CD4-positive, alpha-beta memory T cell (primary cell): ENCODE measurements at regions not wholly inside any gene's neighbourhood (a gene's known extent, or its start where the extent isn't known, plus 50 kb on each side); places are given as distances from the start of the nearest gene placed in this dataset.
A peak's percentile ranks its signal among the peaks of the same experiment; 100 is the strongest.
"Not testable (repeated sequence)": the region's sequence is repeated elsewhere in the genome, so short reads cannot be mapped to it uniquely, and the experiment has no call there.

Source experiments
- CTCF ChIA-PET: fragments of 350-600 bp; sonication (Branson Sonifier 250); formaldehyde crosslinking; loops from one replicate; lab custom pipeline; 2021; ENCODE audit warnings: inconsistent platforms; ENCODE audit not compliant: partially characterized antibody; lab: Charles Lee
- POLR2A ChIA-PET: fragments of 350-600 bp; sonication (Branson Sonifier 250); formaldehyde crosslinking; loops from one replicate; lab custom pipeline; 2021; ENCODE audit not compliant: partially characterized antibody; lab: Charles Lee
- DNase-seq, 5 donors: peaks; one replicate each; pipeline versions ENCODE4 v3.0.0 to v3.0.0-alpha.2; 2020 to 2022; ENCODE audit warnings: mixed read lengths in 1 of 5
- H3K27ac ChIP-seq: one replicate; pipeline ENCODE4 v1.7.0; 2013; ENCODE audit warnings: low read depth, low read length
- H3K27me3 ChIP-seq: 2 replicates; pipeline ENCODE4 v1.7.0; 2013; ENCODE audit warnings: mild to moderate bottlenecking, low read length, moderate library complexity; ENCODE audit not compliant: insufficient read depth
- H3K36me3 ChIP-seq: 2 replicates; pipeline ENCODE4 v1.7.0; 2013; ENCODE audit warnings: mild to moderate bottlenecking, low read length, moderate library complexity; ENCODE audit not compliant: insufficient read depth
- H3K4me1 ChIP-seq: 2 replicates; pipeline ENCODE4 v1.7.0; 2013; ENCODE audit warnings: mild to moderate bottlenecking, low read length, moderate library complexity; ENCODE audit not compliant: insufficient read depth
- H3K4me3 ChIP-seq, 2 donors: one replicate each; pipeline ENCODE4 v1.7.0; 2013; ENCODE audit warnings: low read length in 2 of 2, mild to moderate bottlenecking in 1 of 2
- H3K9me3 ChIP-seq, 2 donors: one replicate each; pipeline ENCODE4 v1.7.0; 2013; ENCODE audit warnings: low read length in 2 of 2, control low read depth in 1 of 2; ENCODE audit not compliant: control insufficient read depth in 1 of 2
- H3K27ac Mint-ChIP-seq, 7 donors: one replicate each; pipeline ENCODE4 v1.8.0; 2020 to 2021; ENCODE audit warnings: mixed read lengths in 7 of 7, mild to moderate bottlenecking in 6 of 7, inconsistent platforms in 3 of 7, moderate library complexity in 3 of 7
- H3K27me3 Mint-ChIP-seq, 2 donors: one replicate each; pipeline ENCODE4 v1.8.0; 2020 to 2021; ENCODE audit warnings: mixed read lengths in 2 of 2
- H3K36me3 Mint-ChIP-seq, 2 donors: one replicate each; pipeline ENCODE4 v1.8.0; 2020 to 2021; ENCODE audit warnings: mixed read lengths in 2 of 2, inconsistent platforms in 1 of 2, mild to moderate bottlenecking in 1 of 2
- H3K4me1 Mint-ChIP-seq, 4 donors: one replicate each; pipeline ENCODE4 v1.8.0; 2020 to 2021; ENCODE audit warnings: mixed read lengths in 4 of 4, mild to moderate bottlenecking in 1 of 4
- H3K4me3 Mint-ChIP-seq, 8 donors: one replicate each; pipeline ENCODE4 v1.8.0; 2020 to 2021; ENCODE audit warnings: mixed read lengths in 8 of 8, mild to moderate bottlenecking in 7 of 8, moderate library complexity in 6 of 8, inconsistent platforms in 3 of 8
- H3K9me3 Mint-ChIP-seq, 8 donors: one replicate each; pipeline ENCODE4 v1.8.0; 2020 to 2021; ENCODE audit warnings: mixed read lengths in 8 of 8, mild to moderate bottlenecking in 5 of 8, inconsistent platforms in 3 of 8, moderate library complexity in 1 of 8
- intact Hi-C: fragments of 100-400 bp; cut with micrococcal nuclease; formaldehyde crosslinking; loops from one replicate; pipeline ENCODE4 v1.15.1; 2023

DNA sequence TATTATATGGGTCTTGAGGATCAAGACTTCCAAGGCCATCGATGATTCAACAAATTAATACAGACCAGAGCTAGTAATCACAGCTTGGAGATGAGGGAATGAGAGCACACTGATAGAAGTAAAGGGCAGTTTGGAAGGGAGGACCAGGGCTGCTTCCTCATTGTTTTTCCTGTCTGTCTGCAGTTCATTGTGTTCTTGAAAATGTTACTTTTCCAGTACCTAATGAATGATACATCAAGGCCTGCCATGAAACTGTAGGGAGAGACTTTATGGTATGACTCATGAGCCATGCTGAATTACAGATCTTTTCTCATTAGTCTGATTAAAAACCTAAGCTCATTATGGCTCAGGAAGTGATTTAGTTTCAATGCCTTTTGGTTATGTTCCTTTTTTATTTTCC lies 855.6 kb downstream of the KCNA4 start:
- Mint-ChIP-seq H3K36me3 (no peaks in the 10 kb centered on the region), H3K27ac (no peak overlapping the region), H3K27me3 (peaks cover 0 to 1% of the 10 kb centered on the region in 2 donors), H3K4me1 (no peaks in the 10 kb centered on the region), H3K9me3 (peaks cover 0 to 22% (median 8%) of the 10 kb centered on the region in 8 donors), H3K4me3 (no peak overlapping the region)
- H3K9me3 ChIP-seq = no peaks in the 10 kb centered on the region
- H3K36me3 ChIP-seq = no peaks in the 10 kb centered on the region
- ChIA-PET CTCF (no interaction called here), POLR2A (no interaction called here)
- no peak for DNase-seq
- no peaks in the 10 kb centered on the region for H3K27me3 ChIP-seq
- no peaks in the 10 kb centered on the region for H3K4me1 ChIP-seq
- no peak overlapping the region for H3K4me3 ChIP-seq
- intact Hi-C loops = no loop called here
- no peak overlapping the region for H3K27ac ChIP-seq

DNA sequence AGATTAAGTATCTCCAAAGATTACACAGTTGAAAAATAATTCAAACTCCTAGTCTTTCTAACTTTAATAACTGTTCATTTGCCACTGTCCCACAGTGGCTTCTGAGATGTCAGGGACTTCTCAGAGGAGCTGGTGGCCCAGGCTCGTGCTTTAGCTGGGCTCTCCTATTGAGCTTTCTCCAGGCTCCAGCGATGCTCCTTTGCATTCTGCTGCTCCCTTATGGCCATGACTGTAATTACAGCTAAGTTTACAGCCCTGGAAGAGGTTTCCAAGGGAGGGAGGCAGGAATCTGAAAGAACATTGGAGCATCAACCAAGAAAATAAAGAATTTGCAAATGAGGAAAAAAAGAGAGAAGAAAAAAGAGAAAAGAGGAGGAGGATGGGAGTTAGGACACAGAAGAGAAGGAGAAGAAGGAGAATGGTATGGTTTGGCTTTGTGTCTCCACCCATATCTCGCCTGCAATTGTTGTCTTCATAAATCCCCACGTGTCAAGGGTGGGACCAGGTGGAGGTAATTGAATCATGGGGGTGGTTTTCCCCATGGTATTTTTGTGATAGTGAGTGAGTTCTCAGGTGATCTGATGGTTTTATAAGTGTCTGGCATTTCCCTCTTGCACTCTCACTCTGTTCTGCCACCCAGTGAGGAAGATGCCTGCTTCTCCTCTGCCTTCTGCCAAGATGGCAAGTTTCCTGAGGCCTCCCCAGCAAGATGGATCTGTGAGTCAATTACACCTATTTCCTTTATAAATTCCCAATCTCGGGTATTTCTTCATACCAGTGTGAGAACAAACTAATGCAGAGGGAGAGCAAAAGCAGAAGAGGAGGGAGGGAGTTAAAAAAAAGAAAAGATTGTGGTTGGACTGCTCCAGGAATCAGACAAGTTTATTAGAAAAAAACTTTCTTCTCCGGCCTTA lies 857.0 kb downstream of the KCNA4 start:
- Histone ChIP-seq H3K27ac (no peak overlapping the region), H3K27me3 (no peaks in the 10 kb centered on the region), H3K4me1 (no peaks in the 10 kb centered on the region), H3K36me3 (no peaks in the 10 kb centered on the region), H3K4me3 (no peak overlapping the region), H3K9me3 (no peaks in the 10 kb centered on the region)
- H3K4me1 Mint-ChIP-seq = no peaks in the 10 kb centered on the region
- peaks cover 0 to 22% (median 8%) of the 10 kb centered on the region in 8 donors for H3K9me3 Mint-ChIP-seq
- POLR2A ChIA-PET = no interaction called here
- no peaks in the 10 kb centered on the region for H3K36me3 Mint-ChIP-seq
- CTCF ChIA-PET = no interaction called here
- peak overlapping the region in 2 of 7 donors; percentile 54 to 73 for H3K27ac Mint-ChIP-seq
- peaks cover 0 to 1% of the 10 kb centered on the region in 2 donors for H3K27me3 Mint-ChIP-seq
- no peak for DNase-seq
- intact Hi-C loops = no loop called here
- no peak overlapping the region for H3K4me3 Mint-ChIP-seq

DNA sequence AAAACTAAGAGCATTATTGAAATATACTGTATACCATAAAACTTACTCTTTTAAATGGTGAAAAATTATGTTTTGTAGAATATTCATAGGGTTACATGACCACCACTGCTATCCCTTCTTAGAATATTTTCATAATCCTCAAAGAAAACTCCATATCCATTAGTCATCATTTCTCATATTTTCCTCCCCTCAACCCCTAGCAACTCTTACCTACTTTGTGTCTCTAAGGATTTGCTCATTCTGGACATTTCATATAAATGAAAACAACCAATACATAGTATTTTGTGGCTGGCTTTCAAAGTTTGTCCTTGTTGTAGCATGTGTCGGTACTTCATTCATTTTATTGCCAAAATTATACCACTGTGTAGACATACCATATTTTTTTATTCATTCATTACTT lies 863.8 kb downstream of the KCNA4 start:
- no peaks in the 10 kb centered on the region for H3K9me3 ChIP-seq
- no peaks in the 10 kb centered on the region for H3K27me3 ChIP-seq
- Mint-ChIP-seq H3K9me3 (peaks cover 0 to 10% (median 3%) of the 10 kb centered on the region in 8 donors), H3K27ac (no peak overlapping the region), H3K4me3 (no peak overlapping the region), H3K4me1 (no peaks in the 10 kb centered on the region), H3K36me3 (no peaks in the 10 kb centered on the region), H3K27me3 (no peaks in the 10 kb centered on the region)
- H3K27ac ChIP-seq = no peak overlapping the region
- DNase-seq = no peak
- ChIA-PET POLR2A (no interaction called here), CTCF (no interaction called here)
- intact Hi-C loops = no loop called here
- H3K4me1 ChIP-seq = no peaks in the 10 kb centered on the region
- no peaks in the 10 kb centered on the region for H3K36me3 ChIP-seq
- no peak overlapping the region for H3K4me3 ChIP-seq

DNA sequence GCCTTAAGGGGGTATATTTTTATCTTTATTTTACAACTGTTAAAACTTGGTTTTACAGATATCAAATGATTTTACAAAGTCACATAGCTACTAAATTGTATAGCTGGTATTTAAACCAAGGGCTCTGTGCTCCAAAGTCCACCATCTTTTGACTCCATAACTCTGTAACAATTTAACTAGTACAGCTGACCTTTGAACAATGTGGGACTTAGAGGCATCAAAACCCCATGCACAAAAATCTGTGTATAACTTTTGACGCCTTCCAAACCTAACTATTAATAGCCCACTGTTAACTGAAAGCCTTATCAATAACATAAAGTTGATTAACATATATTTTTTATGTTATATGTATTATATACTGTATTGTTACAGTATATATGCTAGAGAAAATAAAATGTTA lies 874.3 kb downstream of the KCNA4 start:
- CTCF ChIA-PET = not testable (repeated sequence)

DNA sequence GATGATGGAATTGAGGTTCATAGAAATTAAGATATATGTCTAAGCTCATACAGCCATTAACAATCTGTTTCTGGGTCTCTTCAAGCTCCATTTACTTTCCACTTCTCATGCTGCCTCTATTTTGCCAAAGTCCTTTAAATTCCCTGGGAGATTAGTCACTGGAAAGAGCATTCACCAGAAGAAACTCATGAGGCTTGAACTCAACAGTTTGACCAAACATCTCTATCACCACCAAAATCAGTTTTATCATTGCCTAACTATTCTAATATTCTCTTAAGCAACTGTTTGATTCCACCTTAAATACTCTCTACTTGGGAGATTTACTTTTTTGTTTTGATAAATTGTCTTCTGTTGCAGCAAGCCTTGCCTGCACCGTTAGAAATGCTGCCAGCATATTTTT lies 881.3 kb downstream of the KCNA4 start:
- no peaks in the 10 kb centered on the region for H3K9me3 ChIP-seq
- H3K36me3 Mint-ChIP-seq = no peaks in the 10 kb centered on the region
- no peak overlapping the region for H3K4me3 Mint-ChIP-seq
- POLR2A ChIA-PET = no interaction called here
- no peak overlapping the region for H3K27ac ChIP-seq
- H3K4me3 ChIP-seq = no peak overlapping the region
- CTCF ChIA-PET = no interaction called here
- DNase-seq = no peak
- no peaks in the 10 kb centered on the region for H3K36me3 ChIP-seq
- H3K4me1 Mint-ChIP-seq = no peaks in the 10 kb centered on the region
- H3K27me3 ChIP-seq = no peaks in the 10 kb centered on the region
- no peaks in the 10 kb centered on the region for H3K27me3 Mint-ChIP-seq
- H3K4me1 ChIP-seq = no peaks in the 10 kb centered on the region
- intact Hi-C loops = no loop called here
- H3K9me3 Mint-ChIP-seq = peaks cover 2 to 10% (median 6%) of the 10 kb centered on the region in 8 donors
- no peak overlapping the region for H3K27ac Mint-ChIP-seq

More for the DNA sequence above, 874.3 kb downstream of the KCNA4 start:
- H3K27me3 ChIP-seq, H3K27me3 Mint-ChIP-seq, intact Hi-C loops, H3K4me3 Mint-ChIP-seq, H3K36me3 Mint-ChIP-seq, H3K36me3 ChIP-seq, POLR2A ChIA-PET, H3K27ac Mint-ChIP-seq, DNase-seq, H3K27ac ChIP-seq, H3K4me3 ChIP-seq, H3K4me1 Mint-ChIP-seq, H3K4me1 ChIP-seq, H3K9me3 ChIP-seq: not testable (repeated sequence)
- peaks cover 2 to 19% (median 8%) of the 10 kb centered on the region in 8 donors for H3K9me3 Mint-ChIP-seq

DNA sequence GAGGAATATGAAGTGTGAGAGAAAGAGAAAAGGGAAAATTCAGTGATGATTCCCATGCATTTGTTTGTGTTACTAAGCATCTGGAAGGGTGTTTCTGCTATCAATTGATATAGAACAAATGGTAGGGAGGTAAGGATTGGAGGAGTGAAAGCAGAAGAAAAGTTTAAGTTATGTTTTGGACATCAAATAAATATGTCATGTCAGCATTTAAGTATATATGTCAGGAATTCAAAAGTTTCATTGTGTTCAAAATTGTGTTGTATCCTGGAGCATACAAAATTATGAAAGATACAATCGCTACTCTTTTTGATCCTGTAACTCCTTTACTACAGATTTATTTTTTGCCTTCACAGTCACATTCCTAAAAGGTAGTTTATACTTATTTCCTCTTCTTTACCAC lies 885.8 kb downstream of the KCNA4 start:
- ChIA-PET POLR2A (no interaction called here), CTCF (no interaction called here)
- H3K27ac Mint-ChIP-seq = no peak overlapping the region
- H3K27me3 ChIP-seq = no peaks in the 10 kb centered on the region
- intact Hi-C loops = no loop called here
- no peaks in the 10 kb centered on the region for H3K9me3 ChIP-seq
- H3K4me3 Mint-ChIP-seq = no peak overlapping the region
- H3K36me3 ChIP-seq = no peaks in the 10 kb centered on the region
- H3K27me3 Mint-ChIP-seq = no peaks in the 10 kb centered on the region
- H3K4me1 ChIP-seq = no peaks in the 10 kb centered on the region
- H3K27ac ChIP-seq = no peak overlapping the region
- no peak overlapping the region for H3K4me3 ChIP-seq
- DNase-seq = no peak
- H3K4me1 Mint-ChIP-seq = no peaks in the 10 kb centered on the region
- no peaks in the 10 kb centered on the region for H3K36me3 Mint-ChIP-seq
- H3K9me3 Mint-ChIP-seq = peaks cover 0 to 9% (median 5%) of the 10 kb centered on the region in 8 donors

DNA sequence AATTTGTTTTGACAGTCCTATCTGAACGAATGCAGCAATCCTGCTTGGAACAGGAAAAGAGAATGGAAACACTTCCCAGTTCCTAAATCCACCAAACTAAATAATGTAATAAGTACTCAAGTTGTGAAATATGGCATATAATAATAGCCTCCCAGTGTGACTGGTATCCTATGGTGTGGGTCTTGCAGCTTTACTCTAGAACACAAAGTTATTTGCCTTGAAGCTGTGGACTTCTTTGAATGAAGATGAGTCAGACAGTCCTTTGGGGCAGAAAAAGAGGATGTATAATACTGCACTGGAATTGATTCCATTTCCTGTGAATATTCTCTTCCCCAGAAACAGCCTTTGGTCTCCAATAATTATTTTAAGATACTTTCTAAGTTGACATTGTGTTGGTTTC lies 887.0 kb downstream of the KCNA4 start:
- H3K4me3 Mint-ChIP-seq = no peak overlapping the region
- Histone ChIP-seq H3K36me3 (no peaks in the 10 kb centered on the region), H3K27ac (no peak overlapping the region), H3K4me1 (no peaks in the 10 kb centered on the region), H3K27me3 (no peaks in the 10 kb centered on the region), H3K4me3 (no peak overlapping the region), H3K9me3 (no peaks in the 10 kb centered on the region)
- no peaks in the 10 kb centered on the region for H3K36me3 Mint-ChIP-seq
- H3K27me3 Mint-ChIP-seq = no peaks in the 10 kb centered on the region
- no peaks in the 10 kb centered on the region for H3K4me1 Mint-ChIP-seq
- no peak for DNase-seq
- intact Hi-C loops = no loop called here
- CTCF ChIA-PET = no interaction called here
- POLR2A ChIA-PET = no interaction called here
- H3K27ac Mint-ChIP-seq = no peak overlapping the region
- H3K9me3 Mint-ChIP-seq = peaks cover 0 to 7% (median 3%) of the 10 kb centered on the region in 8 donors
